ENCODE measurements at regions not wholly inside any gene's neighbourhood (a gene's known extent, or its start where the extent isn't known, plus 50 kb on each side); places are given as distances from the start of the nearest gene placed in this dataset.
A peak's percentile ranks its signal among the peaks of the same experiment; 100 is the strongest.

DNA sequence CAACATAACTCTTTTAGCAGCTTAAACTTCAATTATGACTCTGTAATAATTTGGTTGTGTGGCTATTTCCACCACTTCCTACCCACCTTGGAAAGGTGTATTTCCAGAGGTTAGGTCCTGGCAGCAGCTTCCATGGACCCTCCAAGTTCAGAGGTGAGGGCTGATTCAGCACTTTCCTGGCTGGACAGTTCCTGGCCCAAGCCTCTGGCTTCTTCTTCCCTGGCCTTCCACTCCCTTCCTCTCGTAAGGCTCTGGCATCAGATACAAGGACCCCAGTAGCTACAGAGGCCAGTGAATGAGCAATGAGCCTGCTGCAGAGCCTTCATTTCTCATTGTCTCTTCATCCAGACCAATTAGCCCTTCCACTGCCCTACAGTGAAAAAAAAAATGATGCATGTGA, 98.1 kb upstream of the KIRREL3 start:
- DNase-seq, result peak; percentile 32

DNA sequence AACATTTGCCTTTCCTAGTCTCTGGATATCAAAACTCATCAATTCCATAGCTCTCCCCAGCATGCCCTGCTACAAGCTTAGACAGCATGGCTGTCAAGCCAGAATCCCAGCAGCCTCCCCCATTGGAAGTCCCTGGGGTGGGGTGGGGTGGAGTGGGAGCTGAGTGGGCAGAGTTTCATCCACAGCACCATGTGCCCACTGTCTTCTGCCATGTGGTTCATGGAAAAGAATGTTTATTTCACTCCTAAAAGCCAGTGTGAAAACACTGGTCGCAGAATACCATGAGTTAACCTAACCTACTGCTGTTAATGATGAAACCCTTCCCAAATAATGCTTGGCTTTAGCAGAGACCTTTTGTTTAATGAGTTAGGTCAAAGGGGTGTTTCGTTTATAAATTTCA, 80.2 kb upstream of the KIRREL3 start:
- no peak for DNase-seq

DNA sequence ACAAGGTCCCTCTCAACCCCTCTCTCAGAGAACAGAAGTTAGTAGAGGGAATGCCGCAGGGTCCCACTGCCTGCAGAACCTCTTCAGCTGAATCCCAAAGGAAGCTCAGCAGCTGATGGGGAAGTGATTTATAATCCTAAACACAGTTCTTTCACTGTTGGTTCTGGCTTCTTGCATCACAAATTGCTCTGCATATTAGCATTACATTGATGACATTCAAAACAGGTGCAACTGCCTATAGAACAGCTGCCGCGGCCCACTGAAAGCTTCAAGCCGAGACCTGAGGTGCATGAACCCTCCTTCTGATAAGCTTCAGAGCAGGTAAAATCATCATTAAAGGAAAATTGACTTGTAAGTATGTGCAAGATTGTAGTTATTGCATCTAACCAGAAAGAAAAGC, 75.2 kb upstream of the KIRREL3 start:
- DNase-seq, result no peak

DNA sequence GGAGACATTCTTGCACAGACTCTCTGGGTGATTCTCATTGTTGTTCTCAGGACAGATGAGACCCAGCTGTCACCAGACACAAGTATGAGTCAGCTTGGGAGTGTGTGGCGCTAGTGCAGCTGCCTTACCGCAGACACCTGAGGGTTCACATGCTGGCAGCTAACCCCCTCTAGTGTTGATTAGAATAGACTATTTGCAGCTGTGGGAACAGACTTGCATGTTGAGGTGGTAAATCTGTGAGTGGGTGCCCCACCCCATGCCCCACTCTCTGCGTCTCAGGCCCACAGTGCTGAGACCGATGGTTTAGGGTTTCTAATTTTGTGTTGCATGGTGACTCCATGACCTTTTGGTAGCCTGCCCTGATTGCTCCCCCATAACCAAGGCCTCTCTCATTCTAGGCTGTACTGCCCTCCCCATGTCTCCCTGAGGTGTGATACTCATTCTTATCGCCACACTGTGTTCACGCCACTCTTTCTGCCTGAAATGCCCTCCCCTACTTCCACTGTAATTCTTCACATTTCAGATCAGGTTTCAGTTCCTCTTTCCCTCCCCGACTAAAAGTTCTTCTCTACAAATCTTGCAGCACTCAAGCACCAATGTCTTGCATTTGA, 73.7 kb upstream of the KIRREL3 start:
- peak; percentile 31 for DNase-seq

DNA sequence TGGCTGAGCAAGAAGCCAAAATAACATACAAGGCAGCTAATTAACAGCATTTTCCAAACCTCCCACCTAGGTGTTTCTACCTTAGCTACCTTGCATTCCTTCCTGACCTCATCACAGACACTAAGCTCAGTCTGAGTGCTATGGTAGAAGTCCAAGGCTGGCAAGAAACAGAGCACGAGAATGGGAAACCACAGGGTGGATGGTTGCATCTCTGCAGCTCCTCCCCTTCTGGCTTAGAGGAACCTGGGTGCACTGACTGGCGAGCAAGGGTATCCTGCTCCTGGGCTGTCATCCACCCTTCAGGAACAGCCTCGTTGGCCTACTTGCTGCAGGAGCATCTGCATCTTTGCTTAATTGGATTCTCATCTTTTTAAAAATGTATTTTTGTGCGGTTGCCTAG, 73.1 kb upstream of the KIRREL3 start:
- no peak for DNase-seq

DNA sequence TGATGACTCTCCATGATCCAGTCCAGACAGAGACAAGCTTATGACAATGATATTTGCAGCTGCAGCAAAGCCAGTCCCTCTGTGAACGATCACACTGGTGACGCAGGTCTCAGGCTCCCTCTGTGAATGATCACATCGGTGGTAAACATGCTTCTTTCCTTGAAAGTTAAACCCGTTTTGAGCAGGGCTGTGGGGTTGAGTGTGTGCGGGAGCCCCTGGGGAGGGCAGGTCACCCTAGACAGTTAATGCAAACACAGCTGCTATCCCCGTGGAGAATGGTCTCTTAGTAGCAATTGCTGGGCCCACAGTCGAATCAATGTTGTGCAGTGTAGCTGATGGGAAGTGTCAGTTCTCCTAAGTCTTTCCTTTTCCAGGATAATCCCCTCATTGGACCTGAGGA, 71.0 kb upstream of the KIRREL3 start:
- DNase-seq, result peak; percentile 45

DNA sequence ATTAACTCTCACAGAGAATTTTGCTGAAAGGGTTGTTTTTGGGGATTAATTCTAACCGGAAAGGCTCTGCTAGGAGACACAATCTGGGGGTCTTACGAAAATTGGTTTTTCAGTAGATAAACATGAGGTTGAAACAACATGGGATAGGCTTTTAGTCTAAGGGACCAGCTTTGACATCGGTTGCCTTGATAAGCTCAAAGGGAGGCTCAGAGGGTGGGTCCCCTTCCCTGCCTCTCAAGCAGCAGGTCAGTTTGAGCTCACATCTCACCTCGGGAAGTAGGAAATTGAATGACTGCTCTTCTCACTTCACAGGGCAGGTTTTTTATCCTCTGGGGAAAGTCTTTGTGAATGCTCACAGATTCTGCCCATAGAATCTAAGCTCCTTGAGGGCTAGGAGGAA, 70.2 kb upstream of the KIRREL3 start:
- no peak for DNase-seq

DNA sequence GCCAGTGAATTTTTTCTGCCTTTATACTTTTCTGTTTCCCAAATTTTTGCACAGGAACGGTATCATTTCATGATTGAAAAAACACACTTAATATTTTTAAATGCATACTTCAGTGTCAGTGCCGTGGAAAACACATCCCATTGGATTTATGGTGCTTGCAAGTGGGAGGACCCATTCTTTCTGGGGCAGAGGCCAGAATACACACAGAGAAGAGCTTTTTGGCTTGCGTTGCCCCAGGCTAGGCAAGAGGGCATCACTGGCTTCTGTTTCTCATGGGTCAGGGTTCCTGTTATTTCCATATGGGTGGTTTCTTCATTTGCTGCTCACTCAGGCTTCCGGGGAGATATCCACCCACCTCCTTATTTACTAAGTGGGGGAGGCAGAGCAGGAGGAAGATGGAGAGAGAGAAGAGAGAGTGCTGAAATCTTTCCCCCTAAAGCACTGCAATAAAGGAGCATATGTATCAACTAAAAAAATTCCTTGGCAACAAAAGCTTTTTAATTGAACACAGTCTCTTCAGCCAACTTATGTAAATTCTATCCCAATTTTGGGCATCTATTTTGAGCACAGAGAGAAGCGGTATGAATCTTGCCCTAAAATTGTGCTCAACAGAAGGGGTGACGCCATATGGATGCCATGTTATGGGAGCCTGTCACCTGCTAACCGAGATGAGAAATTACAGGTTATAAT, 66.0 kb upstream of the KIRREL3 start:
- no peak for DNase-seq

DNA sequence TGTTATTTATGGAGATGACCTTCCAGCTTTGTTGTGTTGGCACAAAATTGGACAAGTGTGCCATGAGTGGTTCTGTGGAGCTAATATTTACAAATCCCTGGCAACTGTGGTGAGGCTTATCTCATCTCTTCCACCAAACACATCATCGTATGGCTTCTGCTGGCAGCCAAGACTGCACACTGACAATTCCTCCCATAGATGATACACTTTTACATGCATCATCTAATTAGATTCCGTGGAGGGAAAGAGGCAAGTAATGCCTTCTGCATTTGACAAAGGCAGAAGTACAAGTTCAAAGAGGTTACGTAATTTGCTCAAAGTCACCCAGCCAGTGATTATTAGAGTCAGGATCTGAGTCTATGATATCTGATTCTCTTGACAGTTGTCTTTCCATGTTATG, 62.7 kb upstream of the KIRREL3 start:
- no peak for DNase-seq

DNA sequence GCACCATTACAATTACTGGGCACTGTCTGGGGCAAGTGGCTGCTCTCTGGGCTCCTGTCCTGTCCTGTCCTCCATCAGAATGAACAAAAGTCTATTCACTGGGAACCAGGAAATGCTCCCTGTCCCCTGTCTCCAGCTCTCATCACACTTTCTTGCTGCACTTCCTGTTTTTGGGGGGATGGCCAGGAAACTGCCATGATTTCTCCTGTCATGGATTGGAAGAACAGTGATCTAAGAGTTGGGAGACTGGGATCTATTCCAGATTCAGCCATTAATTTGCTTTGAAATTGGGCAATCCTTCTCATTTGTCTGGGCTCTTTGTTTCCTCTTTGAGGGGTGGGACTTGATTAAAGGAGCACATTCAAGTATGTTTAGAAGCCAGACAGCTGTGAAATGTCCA, 61.4 kb upstream of the KIRREL3 start:
- no peak for DNase-seq

DNA sequence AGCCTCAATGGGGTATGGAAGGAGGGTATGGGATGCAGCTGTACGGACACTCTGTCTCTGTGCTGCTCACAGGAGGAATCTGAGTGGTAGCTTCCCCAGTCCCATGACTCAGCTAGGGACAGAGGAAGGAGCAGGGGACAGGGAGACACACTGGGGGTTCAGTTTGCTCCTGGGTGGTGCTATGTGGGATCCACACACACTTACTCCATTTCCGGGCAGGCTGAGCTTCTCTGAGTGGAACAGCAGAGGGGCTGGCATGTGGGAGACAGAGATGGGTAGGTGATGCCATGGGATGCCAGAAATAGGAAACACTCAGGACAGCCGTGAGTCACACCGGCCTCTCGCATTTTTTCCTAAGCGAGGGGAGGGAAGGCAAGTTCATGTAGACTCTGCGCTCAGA, 59.2 kb upstream of the KIRREL3 start:
- DNase-seq, result no peak

DNA sequence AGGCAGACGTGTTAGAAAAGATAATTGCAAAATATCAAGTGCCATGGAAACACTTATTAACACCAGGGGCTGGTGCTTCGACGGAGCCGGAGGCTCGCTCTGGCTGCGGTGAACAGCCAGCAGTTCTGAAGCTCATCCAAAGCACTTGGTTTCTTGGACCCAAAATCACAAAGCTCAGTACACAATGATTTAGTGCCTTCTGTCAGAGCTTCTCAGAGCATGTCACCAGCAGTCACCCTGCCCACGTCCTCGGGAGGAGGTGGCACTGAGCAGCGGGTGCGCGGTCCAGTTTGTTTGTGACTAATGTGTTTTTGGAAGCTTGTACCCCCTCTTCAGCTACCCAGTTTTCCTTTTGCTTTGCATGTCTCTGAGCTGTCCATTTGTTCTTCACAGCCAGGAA, 58.7 kb upstream of the KIRREL3 start:
- no peak for DNase-seq

DNA sequence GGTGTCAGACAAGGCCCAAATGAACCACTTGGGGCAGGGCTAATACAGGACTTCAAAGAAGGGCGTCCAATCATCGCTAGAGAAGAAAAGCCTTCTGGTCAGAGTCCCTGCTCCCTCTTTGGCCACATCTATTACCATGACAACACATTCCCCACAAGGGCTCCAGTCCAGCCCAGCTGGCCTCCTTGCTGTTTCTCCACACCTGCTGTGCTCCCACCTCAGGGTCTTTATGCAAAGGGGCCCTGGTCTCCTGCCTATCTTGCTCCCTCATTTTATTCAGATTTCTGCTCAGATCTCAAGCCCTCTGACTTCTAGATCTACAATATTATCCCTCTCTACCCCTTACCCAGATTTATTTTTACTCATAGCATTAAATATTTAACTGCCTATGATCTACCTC, 58.0 kb upstream of the KIRREL3 start:
- DNase-seq, result no peak

DNA sequence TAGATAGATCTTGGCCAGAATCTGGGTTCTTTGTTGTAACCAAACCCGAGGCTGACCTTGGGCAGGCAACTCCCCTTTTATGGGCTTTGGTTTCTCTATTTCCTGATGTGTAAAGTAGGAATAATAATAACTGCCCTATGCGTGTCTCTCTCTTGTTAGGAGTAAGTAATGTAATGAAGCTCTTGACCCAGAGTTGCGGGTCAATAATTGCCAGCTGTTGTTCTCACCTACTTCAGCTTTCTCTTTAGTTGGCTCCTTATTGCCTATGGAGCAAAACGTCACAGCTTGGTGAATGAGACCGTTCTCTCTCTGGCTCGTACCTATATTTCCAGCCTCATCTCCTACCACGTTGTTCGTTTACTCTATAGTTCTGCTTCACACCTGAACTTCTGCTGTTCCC, 56.6 kb upstream of the KIRREL3 start:
- no peak for DNase-seq

DNA sequence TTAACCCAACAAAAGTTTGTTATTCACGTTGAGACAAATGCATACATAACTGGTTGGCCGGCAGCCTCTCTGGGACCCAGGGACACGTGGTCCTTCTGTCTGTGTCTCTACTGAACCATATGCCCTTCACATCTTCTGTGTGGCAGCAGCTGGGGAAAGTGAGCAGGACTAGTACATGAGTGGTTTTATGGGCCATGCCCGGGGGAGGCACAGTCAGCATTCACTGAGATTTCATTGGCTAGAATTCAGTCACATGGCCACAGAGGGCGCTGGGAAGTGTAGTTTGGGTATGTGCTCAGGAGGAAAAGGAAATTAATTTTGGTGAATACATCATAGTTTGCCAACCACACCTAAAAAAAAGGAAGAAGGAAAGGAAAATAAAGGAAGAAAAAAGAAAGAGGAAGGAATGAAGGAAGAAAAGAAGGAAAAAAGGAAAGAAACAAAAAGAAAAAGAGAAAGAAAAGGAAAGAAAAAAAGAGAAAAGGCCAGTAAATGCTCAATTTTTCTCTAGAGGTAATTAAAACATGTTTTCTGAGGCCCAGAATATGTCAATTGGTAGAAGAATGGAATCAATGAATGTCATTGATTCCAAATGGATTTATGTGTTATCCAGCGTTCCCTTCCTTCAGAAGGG, 55.9 kb upstream of the KIRREL3 start:
- DNase-seq, result peak; percentile 36

DNA sequence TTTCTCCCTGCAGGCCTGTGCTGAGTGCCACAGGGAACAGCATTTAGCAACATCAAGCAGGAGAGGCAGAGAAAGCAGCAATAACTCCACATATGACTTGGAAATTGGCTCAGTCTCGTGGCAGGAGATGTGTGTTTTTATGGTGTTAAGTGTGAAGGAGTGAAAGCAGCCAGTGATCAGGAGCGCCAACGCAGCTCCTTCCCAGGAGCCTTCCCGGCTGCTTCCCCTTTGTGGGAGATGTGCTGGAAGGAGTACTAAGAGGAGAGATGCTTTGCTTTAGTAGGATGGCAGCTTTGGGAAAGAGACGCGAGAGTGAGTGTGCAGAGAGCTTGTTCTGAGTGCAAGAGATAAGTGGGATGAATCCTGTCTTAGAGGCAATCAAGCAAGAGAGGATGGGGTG, 54.7 kb upstream of the KIRREL3 start:
- DNase-seq, result peak; percentile 27

DNA sequence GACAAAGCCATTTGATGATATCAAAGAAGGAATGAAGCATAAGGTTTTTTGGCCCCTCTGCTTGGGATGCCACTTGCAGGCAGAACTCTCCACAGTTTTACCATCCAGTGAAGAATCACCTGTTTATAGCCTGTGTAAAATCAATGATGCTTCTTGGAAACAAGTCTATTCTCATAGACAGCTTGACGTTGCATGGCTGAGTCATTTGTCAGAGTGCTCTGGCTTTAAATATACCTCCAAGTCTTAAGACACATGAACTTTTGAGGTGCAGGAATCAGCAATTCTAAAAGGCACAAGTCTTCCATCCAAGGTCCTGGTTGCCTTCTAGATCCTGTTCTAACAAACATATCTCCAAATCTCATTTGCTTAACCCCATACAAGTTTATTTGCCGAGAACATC, 53.6 kb upstream of the KIRREL3 start:
- no peak for DNase-seq

DNA sequence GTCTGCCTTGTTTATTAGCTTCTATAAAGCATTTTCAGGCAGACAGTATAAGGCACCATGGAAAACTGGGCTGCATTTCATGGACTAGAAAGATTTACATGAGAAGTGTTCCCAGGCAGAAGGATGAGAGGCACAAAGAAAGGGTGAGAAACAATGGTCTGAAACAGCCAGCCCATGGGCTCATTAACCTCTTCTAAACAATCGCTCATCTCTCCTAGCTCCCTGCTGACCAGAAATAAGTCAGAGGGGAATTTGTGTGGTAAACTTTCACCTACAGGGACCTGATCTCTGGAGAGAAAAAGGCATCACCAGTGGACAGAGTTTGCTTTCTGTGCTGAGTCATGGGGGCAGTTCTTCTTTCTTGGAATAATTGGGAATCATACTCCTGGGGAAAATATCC, 51.8 kb upstream of the KIRREL3 start:
- peak; percentile 47 for DNase-seq

Data from retina (tissue), 1 donor.